NCI-H1694 treated with DMSO at 0.1 percent for 48 hours (cell line): ENCODE measurements at regions not wholly inside any gene's neighbourhood (a gene's known extent, or its start where the extent isn't known, plus 50 kb on each side); places are given as distances from the start of the nearest gene placed in this dataset.
"Not testable (repeated sequence)": the region's sequence is repeated elsewhere in the genome, so short reads cannot be mapped to it uniquely, and the experiment has no call there.

ENCODE experiments used
- DNase-seq: peaks from one replicate; lab custom pipeline; 2025; lab: John Stamatoyannopoulos, UW

DNA sequence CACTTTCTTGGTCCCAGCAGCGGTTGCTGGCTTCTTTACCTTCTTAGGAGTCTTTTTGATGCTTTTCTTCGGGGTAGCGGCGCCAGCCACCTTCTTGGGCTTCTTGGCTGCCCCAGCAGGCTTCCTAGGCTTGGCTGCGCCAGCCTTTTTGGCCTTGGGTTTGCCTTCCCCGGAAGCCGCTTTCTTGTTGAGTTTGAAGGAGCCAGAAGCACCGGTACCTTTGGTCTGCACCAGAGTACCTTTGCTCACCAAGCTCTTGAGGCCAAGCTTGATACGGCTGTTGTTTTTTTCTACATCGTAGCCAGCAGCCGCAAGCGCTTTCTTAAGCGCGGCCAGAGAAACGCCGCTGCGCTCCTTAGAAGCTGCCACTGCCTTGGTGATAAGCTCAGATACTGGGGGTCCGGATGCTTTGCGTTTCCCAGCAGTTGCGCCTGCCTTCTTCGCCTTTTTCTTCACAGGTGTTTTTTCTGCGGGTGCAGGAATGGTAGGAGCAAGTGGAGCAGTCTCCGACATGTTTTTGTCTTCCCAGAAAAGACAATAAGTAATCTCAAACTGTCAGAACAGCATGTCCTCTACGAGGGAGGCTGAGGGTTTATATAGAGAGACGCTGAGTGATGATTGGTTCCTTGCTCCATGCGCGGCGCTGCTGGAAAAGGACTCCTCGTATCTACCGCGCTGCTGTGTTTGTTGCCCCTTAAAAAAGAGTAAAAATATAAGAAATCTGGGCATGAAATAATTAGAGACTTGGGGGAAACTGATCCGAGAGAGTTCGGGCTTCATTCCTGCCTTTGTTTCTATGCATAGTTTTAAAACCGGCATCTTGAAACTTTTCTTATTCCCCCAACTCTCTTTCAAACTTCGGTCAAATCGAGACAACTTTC is 130.3 kb upstream of the BTN3A2 start:
- DNase-seq, result no peak

DNA sequence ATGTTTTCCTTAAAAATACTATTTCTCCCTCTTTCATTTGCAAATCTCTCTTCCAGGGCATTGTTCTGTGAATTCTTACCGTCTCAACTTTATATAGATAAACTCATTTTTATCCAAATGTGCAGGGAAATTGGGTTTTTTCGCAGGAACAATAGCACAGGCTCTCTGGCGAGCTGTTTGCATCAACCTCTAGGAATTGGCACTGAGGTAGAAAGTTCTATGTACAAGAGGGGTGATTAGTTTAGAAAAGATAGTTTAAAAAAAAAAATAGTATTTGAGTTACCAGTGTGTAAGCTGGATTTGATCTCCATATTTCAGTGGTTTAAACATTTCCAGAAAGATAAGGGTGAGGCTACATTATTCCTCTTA is 129.7 kb upstream of the BTN3A2 start:
- no peak for DNase-seq

DNA sequence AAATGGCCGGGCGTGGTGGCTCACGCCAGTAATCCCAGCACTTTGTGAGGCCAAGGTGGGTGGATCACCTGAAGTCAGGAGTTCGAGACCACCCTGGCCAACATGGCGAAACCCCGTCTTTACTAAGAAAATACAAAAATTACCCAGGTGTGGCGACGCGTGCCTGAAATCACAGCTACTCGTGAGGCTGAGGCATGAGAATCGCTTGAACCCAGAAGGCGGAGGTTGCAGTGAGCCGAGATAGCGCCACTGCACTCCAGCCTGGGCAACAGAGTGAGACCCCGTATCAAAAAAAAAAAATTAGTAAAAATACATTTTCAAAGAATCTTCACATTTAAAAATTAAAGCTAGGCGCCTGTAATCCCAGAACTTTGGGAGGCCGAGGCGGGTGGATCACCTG is 125.6 kb upstream of the BTN3A2 start:
- DNase-seq, result not testable (repeated sequence)

DNA sequence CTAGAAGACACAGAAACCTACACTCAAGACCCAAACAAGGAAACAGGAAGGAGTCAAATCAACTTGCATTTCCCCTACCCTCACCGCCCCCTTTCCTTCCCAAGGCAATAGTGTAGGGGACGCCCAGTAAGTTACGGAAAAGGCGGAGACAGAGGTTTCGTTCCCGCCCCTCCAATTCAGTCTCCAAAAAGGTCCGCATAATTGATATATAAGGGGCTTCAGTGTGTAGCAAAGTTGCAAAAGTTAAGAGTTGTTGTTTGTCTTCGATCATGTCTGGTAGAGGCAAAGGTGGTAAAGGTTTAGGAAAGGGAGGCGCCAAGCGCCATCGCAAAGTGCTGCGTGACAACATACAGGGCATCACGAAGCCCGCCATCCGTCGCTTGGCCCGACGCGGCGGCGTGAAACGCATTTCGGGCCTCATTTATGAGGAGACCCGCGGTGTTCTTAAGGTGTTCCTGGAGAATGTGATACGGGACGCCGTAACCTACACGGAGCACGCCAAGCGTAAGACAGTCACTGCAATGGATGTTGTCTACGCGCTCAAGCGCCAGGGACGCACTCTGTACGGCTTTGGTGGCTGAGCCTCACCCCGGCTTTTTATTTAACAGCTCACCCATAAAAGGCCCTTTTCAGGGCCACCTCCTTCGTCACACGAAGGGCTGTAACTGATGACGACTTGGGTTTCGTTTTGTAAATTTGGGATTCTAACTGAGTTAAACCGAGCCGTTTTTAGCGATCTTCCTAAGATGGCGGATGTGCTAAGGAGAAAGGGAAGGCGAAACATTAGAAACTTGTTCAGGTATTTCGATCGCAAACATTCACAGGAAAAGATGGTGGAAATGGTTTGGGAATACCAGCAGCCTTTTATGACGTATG is 124.6 kb upstream of the BTN3A2 start:
- DNase-seq, result no peak

DNA sequence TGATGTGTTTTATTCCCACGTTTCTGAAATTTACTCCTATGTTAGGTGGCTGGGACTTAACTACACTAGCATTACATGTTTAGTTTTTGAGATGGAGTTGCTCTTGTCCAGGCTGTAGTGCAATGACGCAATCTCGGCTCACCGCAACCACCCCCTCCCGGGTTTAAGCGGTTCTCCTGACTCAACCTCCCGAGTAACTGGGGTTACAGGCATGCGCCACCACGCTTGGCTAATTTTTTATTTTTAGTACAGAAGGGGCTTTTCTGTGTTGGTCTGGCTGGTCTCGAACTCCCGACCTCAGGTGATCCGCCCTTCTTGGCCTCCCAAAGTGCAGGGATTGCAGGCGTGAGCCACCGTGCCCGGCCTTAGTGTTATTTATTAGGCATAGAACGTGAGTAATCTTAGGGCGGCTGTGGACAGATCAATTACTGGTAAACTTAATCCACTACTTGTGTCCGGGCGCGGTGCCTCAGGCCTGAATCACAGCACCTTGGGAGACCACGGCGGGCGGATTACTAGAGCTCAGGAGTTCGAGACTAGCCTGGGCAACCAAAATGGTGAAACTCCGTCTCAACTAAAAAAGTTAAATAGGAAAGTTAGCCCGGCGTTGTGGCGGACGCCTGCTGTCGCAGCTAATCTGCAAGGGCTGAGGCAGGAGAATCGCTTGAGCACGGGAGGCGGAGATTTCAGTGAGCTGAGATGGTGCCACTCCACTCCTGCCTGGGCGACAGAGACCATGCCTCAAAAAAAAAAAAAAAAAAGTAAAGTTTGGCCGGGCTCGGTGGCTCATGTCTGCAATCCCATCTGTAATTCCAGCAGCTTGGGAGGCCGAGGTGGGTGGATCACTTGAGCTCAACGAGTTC is 123.7 kb upstream of the BTN3A2 start:
- no peak for DNase-seq

DNA sequence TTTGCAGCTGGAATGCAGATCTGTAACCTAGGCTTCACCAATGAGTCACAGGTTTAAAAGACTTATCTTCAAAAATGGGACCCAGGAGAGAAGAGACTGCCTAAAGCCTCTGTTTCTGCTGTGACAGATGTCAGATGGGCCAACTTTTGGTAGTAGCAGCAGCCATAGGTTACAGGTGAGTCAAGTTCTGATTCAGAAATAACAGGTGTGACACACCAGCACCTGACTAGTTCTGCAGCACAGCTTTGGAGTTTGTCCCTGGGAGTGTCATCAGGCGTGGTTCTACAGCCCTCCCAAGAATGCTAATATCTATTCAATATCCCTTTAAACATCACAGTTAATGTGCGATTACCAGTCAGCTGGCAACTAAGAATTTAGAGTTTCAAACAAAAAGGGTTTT is 121.9 kb upstream of the BTN3A2 start:
- no peak for DNase-seq

DNA sequence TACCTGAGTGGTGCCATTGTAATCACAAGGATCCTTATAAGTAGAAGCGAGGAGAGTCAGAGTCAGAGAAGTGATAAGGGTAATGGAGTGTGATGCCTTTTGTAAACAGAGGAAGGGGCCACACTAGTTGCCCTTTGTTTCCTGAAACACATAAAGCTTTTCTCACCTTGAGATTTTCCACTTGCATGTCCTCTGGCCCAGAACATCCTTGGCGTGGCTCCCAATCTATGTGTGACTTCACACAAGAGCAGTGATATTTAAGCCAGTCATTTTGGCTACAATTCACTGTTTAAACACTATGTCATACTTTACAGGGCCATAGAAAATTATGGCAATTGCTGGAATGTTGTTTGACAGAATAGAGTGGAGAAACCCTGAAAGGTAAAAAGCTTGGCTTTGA is 121.2 kb upstream of the BTN3A2 start:
- DNase-seq, result no peak

DNA sequence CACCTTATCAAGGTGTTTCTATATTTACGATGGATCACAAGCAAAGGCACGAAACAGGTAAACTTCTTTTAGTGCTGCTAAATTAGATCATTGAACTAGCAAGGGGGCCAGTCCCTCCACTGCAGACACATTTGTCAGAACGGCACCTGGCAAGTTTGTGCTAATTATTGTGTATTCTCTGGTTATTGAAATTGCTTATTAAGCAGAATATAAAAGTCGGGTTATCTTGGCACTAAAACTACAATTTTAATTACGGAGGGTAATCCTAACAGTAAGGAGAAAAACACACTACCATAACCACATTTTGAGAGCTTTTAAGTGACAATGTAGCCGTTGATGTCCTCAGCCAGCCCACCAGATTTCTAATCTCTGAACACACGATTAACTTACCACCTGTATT is 118.9 kb upstream of the BTN3A2 start:
- DNase-seq, result no peak

DNA sequence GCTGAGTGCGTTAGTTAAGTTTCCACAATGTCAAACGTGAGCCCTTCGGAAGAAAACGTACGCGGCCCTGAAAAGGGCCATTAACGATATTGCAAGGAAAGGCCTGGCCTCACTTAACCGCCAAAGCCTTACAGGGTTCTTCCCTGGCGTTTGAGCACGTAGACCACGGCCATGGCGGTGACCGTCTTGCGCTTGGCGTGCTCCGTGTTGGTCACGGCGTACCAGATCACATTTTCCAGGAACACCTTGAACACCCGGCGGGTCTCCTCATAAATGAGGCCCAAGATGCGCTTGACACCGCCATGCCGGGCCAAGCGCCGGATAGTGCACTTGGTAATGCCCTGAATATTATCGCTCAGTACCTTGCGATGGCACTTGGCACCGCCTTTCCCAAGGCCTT is 118.4 kb upstream of the BTN3A2 start:
- DNase-seq, result no peak

DNA sequence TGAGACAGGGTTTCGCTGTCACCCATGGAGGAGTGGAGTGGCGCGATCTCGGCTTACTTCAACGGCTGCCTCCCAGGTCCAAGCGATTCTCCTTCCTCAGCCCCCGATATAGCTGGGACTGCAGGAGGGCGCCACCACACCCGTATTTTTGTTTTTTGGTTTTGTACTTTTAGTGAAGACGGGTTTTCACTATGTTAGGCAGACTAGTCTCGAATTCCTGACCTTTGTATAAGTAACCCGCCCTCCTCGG is 115.4 kb upstream of the BTN3A2 start:
- no peak for DNase-seq

DNA sequence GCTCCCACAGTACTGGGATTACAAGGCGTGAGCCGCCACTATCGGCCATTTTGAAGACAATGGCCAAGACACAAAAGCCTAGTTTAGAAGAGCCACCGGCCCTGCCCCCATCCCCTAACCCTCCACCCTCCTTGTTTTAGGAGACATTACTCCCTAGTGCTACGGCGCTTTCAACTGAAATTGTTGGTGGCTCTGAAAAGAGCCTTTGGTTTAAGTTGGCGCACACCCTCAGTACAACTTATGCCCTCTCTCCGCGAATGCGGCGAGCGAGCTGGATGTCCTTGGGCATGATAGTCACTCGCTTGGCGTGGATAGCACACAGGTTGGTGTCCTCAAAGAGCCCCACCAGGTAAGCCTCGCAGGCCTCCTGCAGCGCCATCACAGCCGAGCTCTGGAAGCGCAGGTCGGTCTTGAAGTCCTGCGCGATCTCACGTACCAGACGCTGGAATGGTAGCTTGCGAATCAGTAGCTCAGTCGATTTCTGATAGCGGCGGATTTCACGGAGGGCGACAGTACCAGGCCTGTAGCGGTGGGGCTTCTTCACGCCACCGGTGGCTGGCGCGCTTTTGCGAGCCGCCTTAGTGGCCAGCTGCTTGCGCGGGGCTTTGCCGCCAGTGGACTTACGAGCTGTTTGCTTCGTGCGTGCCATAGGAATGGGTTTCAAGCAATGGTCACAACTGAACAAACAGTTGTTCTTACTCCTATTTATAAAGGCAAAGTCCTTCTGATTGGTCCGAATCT is 114.9 kb upstream of the BTN3A2 start:
- DNase-seq, result no peak

DNA sequence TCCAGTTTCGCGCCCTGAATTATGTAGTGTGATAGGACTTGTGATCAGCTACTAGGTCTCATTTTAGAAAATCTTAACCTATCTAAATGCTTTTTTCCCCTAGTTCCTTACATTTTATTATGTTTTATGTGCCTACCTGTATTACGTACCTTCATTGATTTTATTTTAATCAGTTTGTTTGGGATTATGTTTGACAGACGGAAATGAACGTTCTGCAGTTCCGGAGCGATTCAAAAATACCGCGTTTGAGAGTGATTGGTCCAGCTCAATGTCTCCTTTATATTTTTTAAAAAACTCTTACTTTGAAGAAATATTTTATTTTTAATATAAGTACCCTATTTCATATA is 114.3 kb upstream of the BTN3A2 start:
- DNase-seq, result no peak

DNA sequence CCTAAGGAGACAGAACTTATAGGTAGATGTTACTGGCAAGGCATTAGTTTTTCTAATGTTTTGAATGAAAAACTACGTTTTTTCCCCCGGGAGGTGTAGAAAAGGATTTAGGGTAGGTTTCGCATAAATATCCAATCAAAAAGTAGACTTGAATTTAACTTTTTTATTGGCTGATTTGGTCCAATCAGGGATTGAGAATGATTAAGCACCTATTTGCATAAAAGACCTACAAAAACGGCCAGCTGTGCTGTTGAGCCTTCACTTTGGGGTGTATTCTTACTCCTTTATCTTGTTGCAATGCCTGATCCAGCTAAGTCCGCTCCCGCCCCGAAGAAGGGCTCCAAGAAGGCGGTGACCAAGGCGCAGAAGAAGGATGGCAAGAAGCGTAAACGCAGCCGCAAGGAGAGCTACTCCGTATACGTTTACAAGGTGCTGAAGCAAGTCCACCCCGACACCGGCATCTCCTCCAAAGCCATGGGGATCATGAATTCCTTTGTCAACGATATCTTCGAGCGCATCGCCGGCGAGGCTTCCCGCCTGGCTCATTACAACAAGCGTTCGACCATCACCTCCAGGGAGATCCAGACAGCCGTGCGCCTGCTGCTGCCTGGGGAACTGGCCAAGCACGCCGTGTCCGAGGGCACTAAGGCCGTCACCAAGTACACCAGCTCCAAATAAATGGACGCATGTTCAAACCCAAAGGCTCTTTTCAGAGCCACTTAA is 113.5 kb upstream of the BTN3A2 start:
- DNase-seq, result no peak

DNA sequence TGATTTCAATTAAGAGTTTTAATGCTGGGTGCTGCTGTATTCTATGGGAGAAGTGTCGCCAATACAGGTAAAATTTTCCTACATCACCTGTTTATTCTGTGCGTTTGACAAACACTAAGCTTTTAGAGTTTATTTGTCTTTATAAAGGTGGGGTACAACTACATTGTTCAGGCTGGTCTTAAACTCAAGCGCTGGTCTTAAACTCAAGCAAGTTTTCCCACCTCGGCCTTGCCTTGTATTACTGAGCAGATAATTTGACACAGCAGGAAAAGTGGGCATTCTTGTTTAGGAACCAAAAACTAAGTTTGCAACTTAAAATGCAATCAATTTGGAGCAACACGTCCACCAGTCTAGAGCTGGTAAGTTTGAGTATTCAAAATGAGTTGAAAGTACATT is 112.9 kb upstream of the BTN3A2 start:
- DNase-seq, result no peak

DNA sequence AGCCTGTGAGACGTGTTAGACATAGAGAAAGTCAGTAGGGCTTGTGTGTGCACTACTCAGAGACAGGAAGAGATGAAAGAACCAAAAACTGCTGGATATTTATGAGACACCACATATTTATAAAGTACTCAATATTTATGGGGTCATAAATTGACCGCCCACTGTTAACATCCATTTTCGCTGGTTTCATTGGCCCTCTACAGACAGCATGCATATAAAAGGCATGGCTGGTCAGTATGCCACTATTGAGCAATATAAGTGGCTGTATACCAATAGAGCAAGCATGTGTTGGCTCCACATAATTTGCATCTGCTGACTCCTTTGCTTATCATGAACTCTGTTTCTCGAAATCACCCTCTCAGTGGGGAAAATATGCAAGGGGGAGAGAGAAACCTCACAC is 110.3 kb upstream of the BTN3A2 start:
- DNase-seq, result no peak

DNA sequence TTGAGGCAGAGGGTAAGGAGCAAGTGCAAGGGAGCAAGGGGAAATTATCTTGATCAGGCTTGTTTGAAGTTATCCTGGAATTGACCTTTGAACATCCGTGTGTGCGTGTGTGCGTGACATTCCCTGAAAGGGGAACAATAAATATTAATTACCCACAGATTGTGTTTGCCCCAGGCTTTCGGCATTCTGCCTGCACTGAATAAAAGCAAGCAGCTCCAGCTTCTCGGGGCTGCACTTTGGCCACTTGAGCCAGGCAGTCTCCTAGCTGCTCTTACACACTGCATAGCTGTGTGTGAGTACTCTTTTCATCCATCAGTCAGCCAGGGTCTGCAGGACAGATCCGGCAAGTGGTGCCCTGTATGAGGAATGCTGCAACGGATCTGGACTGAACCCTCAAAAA is 107.7 kb upstream of the BTN3A2 start:
- no peak for DNase-seq

DNA sequence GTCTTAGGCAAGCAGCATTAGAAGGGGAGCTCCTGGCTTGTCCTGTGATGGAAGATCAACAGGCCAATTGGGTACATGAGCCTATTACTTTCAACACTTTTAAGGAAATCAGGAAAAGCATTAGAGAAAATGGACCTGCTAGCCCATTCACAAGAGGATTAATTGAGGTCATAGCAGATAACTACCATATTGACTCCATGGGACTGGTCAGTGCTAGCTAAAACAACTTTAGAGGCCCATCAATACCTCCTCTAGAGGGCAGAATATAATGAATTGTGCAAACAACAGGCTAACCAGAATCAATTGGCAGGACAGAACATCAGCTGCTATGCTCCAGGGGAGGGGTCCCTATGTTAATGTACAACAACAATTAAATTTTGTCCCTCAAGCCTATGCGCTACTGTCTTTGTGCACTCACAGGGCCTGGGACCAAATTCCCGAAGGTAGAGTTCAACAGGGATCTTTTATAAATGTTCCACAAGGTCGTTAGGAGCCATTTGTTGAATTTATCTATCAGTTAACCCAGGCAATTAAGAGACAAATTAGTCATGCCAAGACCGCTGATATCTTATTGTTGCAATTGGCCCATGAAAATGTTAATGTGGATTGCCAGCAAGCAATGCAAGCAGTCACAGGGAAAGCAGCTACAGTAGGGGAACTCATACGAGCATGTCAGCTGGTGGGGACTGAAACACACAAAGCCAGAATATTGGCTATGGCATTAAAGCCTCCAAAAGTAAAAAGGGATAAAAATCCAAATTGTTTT is 106.6 kb upstream of the BTN3A2 start:
- DNase-seq, result no peak

DNA sequence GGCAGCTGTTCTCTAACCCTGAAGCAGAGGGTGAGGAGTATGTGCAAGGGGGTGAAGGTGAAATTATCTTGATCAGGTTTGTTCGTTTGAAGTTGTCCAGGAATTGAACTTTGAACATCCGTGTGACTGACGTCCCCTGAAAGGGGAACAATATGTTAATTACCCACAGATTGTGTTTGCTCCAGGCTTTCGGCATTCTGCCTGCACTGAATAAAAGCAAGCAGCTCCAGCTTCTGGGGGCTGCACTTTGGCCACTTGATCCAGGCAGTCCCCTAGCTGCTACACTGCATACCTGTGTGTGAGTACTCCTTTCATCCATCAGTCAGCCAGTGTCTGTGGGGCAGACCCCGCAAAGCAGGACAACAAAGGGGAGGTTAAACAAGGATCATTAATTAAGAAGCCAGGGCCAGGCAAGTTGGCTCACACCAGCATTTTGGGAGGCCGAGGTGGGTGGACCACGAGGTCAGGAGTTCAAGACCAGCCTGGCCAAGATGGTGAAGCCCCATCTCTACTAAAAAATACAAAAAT is 104.8 kb upstream of the BTN3A2 start:
- no peak for DNase-seq

DNA sequence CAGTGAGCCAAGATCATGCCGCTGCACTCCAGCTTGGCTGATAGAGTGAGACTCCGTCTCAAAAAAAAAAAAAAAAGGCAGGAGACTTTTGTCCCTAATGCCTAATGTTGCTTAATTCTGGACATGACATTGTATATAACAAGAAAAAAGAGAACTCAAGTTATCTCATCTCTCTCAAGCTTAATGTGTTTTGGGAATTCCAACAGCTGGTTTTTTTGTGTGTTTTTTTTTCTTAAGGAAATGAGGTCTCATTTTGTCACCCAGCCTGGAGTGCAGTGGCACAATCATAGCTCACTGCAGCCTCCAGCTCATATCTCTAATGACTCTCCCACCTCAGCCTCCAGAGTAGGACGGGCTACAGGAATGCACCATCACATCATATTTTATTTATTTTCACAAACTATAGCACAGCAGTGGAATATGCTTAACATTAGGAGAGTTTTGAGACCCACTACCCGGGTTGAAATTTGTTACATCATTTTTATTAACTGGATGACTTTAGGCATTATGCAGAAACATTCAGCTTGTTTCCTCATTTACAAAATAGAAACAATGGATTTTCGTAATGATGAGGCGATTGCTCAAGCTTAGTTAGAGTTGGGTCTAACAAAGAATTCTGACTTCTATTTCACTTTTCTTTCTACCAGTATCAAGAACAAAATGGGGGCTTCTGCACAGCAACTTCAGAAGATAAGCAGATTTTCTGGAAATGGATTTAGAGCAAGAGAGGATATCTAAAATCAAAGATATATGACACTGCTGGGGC is 104.1 kb upstream of the BTN3A2 start:
- DNase-seq, result no peak

DNA sequence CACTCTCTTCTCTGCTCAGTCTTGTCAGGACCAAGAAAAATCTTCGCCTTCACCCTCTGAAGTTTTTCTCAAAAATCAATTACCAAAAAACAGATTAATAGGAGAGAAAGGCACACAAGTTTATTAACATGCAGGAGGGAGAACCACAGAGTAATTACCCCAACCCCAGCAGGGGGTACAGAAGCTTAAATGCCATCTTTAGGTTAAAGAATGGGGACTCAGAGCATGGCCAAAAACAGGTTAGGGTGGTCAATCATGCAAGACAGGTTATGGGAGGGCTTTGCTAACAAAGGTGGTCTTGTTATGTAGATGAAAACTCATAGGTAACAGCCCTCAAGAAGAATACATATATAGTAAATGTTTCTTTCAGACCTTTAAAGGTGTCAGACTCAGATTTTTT is 100.5 kb upstream of the BTN3A2 start:
- DNase-seq, result no peak
